ENCODE measurements at regions not wholly inside any gene's neighbourhood (a gene's known extent, or its start where the extent isn't known, plus 50 kb on each side); places are given as distances from the start of the nearest gene placed in this dataset.

DNA sequence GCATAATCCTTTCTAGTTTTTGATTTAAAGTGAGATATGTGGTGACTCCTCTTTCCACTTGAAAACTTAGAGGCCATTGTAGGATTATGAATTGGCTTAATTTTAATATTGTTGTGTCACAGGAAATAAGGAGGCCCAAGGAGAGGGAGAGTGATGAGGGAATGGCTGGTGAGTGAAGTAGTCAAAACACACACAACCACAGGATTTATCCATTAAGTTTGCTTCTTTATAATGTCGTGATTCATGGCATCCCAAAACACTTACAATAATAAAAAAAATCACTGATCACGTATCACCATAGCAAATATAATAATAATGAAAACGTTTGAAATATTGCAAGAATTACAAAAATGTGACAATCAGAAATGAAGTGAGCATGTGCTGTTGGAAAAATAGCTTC is 1215.5 kb upstream of the LRRTM3 start:
- no peak overlapping the region for H3K4me3 ChIP-seq (ENCODE audit: low read depth, low read length)
- no peak for DNase-seq (ENCODE audit: low read depth)
- TF ChIP-seq, protein P1, sequence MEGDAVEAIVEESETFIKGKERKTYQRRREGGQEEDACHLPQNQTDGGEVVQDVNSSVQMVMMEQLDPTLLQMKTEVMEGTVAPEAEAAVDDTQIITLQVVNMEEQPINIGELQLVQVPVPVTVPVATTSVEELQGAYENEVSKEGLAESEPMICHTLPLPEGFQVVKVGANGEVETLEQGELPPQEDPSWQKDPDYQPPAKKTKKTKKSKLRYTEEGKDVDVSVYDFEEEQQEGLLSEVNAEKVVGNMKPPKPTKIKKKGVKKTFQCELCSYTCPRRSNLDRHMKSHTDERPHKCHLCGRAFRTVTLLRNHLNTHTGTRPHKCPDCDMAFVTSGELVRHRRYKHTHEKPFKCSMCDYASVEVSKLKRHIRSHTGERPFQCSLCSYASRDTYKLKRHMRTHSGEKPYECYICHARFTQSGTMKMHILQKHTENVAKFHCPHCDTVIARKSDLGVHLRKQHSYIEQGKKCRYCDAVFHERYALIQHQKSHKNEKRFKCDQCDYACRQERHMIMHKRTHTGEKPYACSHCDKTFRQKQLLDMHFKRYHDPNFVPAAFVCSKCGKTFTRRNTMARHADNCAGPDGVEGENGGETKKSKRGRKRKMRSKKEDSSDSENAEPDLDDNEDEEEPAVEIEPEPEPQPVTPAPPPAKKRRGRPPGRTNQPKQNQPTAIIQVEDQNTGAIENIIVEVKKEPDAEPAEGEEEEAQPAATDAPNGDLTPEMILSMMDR (IDR thresholded peaks at IDR 0.05; ENCODE audit: low read depth, low read length, missing control alignments) = no peak

DNA sequence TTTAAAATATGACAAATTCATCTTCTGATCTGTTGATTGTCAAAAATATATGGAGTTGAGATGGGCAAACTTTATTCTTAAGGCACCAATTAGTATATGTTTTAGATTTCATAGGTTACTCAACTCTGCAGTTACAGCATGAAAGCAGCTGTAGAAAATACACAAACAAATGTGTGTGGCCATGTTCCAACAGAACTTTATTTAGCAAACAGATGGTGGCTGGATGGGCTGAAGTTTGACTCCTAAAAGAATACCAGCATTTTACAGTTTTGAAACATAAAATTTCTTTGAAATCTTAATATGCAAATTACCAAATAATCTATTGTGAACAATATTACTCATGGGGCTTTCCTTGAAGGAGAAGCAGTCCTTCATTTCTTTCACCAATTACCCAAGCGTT is 1206.0 kb upstream of the LRRTM3 start:
- DNase-seq (ENCODE audit: low read depth) = no peak
- TF ChIP-seq, protein P1 (IDR thresholded peaks at IDR 0.05; ENCODE audit: low read depth, low read length, missing control alignments) = no peak
- no peak overlapping the region for H3K4me3 ChIP-seq (ENCODE audit: low read depth, low read length)

DNA sequence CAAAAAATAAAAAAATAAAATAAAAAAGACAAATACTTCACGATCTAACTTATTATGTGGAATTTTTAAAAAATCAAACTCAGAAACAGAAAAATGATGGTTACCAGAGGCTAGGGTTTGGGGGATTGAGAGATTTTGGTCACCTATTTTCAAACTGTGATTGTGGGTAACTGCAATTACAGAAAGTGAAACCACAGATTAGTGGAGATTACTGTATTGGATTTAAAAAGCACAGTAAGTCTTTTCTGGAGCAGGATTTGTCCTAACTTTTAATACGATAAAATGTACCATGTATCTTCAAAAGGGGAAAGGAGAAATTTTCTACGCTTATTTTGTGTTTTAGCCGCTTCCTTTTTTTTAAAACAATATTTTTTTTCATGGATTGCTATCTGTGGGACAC is 1204.9 kb upstream of the LRRTM3 start:
- no peak overlapping the region for H3K4me3 ChIP-seq (ENCODE audit: low read depth, low read length)
- no peak for DNase-seq (ENCODE audit: low read depth)
- TF ChIP-seq, protein P1 (IDR thresholded peaks at IDR 0.05; ENCODE audit: low read depth, low read length, missing control alignments) = no peak

DNA sequence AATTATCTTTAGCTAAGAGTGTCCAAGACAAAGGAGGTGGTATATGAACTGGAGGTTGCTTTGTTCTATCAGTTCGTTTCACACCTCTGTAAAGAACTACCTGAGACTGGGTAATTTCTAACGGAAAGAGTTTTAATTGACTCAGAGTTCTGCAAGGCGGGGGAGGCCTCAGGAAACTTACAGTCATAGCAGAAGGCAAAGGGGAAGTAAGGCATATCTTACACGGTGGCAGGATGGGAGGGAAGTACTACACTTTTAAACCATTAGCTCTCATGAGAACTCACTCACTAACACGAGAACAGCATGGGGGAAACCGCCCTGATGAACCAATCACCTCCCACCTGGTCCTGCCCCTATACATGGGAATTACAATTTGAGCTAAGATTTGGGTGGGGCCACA is 1202.3 kb upstream of the LRRTM3 start:
- H3K4me3 ChIP-seq (ENCODE audit: low read depth, low read length) = no peak overlapping the region
- TF ChIP-seq, protein P1 (IDR thresholded peaks at IDR 0.05; ENCODE audit: low read depth, low read length, missing control alignments) = no peak
- DNase-seq (ENCODE audit: low read depth) = no peak

DNA sequence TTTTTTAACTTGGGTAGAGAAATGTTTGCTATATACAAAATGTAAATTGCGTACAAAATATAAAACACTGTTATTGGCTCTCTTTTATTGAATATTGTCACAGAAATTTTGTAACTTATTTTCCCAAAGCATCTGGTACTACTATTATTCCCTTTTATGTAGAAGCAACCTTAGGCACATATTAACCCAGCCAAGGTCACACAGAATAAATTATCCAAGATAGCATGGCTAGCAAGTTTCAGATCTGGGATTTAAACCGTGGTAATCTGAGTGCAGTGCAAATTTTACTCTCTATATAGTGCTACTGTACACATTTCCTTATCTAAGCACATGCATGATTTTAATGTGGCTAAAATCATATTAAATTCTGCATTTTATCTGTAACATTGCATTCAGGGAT is 1190.5 kb upstream of the LRRTM3 start:
- TF ChIP-seq, protein P1 (IDR thresholded peaks at IDR 0.05; ENCODE audit: low read depth, low read length, missing control alignments) = no peak
- no peak overlapping the region for H3K4me3 ChIP-seq (ENCODE audit: low read depth, low read length)
- DNase-seq (ENCODE audit: low read depth) = no peak

DNA sequence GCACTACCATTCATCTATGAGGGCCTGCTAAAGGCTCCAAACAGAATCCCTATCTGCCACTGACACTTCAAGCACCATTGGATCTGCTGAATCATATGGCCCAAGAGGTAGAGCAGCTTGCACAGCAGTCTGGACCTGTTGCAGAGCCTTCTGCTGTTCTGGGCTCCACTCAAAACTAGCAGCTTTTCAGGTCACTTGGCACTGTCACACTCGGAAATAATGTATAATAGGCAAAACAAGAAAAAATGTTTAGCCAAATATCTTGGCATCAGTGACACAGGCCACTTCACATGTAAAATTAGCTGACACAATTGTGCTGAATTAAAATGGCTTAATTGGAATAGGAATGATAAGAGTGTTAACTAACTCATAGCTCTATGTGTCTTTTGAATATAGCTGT is 1182.9 kb upstream of the LRRTM3 start:
- DNase-seq (ENCODE audit: low read depth) = no peak
- no peak overlapping the region for H3K4me3 ChIP-seq (ENCODE audit: low read depth, low read length)
- TF ChIP-seq, protein P1 (IDR thresholded peaks at IDR 0.05; ENCODE audit: low read depth, low read length, missing control alignments) = no peak

DNA sequence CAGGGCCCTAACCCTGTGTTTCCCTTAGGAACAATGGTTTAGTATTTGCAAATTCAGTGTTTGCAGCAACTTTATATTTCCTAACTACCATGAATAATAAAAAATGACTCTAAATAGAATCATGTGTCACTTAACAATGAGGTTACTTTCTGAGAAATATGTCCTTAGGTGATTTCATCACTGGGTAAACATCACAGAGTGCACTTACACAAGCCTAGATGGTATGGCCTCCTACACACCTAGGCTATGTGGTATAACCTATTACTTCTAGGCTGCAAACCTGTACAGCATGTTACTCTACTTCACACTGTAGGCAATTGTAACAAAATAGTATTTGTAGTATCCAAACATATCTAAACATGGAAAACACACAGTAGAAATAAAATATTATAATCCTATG is 1174.6 kb upstream of the LRRTM3 start:
- no peak overlapping the region for H3K4me3 ChIP-seq (ENCODE audit: low read depth, low read length)
- no peak for DNase-seq (ENCODE audit: low read depth)
- TF ChIP-seq, protein P1 (IDR thresholded peaks at IDR 0.05; ENCODE audit: low read depth, low read length, missing control alignments) = no peak

Data from GM12864 (cell line).